Common myeloid progenitor, CD34-positive (primary cell): ENCODE measurements at regions not wholly inside any gene's neighbourhood (a gene's known extent, or its start where the extent isn't known, plus 50 kb on each side); places are given as distances from the start of the nearest gene placed in this dataset.

Experiments
- CTCF ChIA-PET: fragments of 350-600 bp; sonication (Branson Sonifier 250); formaldehyde crosslinking; loops from one replicate; lab custom pipeline; 2021; ENCODE audit warnings: antibody characterized with exemption; lab: Charles Lee
- POLR2A ChIA-PET: fragments of 350-600 bp; sonication (Branson Sonifier 250); formaldehyde crosslinking; loops from one replicate; lab custom pipeline; 2021; ENCODE audit warnings: antibody characterized with exemption; lab: Charles Lee
- DNase-seq, 3 donors: peaks; one replicate each; pipeline versions ENCODE4 v3.0.0 to v3.0.0-alpha.2; 2013
- H3K27ac ChIP-seq, 2 experiments: 1 replicate in 1 of 2; 2 replicates in 1 of 2; pipeline ENCODE4 v1.7.0; 2013; ENCODE audit warnings: inconsistent platforms in 2 of 2, low read length in 2 of 2, mild to moderate bottlenecking in 2 of 2, low read depth in 1 of 2, moderate library complexity in 1 of 2; ENCODE audit not compliant: severe bottlenecking in 2 of 2, insufficient read depth in 1 of 2, poor library complexity in 1 of 2
- H3K27me3 ChIP-seq, 5 experiments: replicated peaks in 2 of 5; 1 replicate in 3 of 5; 2 replicates in 2 of 5; pipeline versions ENCODE4 v1.6.1 to v1.7.0; 2013; ENCODE audit warnings: low read length in 4 of 5, mild to moderate bottlenecking in 2 of 5, moderate library complexity in 2 of 5, inconsistent platforms in 1 of 5; ENCODE audit not compliant: insufficient read depth in 5 of 5, control insufficient read depth in 4 of 5
- H3K36me3 ChIP-seq, 4 experiments: 1 replicate in 2 of 4; 2 replicates in 2 of 4; pipeline versions ENCODE4 v1.6.1 to v1.7.0; 2013; ENCODE audit warnings: low read length in 3 of 4, control low read depth in 1 of 4, mild to moderate bottlenecking in 1 of 4; ENCODE audit not compliant: control insufficient read depth in 4 of 4, insufficient read depth in 4 of 4
- H3K4me1 ChIP-seq, 4 experiments: 1 replicate in 3 of 4; 2 replicates in 1 of 4; pipeline versions ENCODE4 v1.6.1 to v1.7.1; 2013; ENCODE audit warnings: low read length in 3 of 4, mild to moderate bottlenecking in 3 of 4, control low read depth in 1 of 4, inconsistent platforms in 1 of 4, moderate library complexity in 1 of 4; ENCODE audit not compliant: control insufficient read depth in 4 of 4, insufficient read depth in 4 of 4; ENCODE audit errors: control extremely low read depth in 1 of 4
- H3K4me3 ChIP-seq, 7 experiments: 1 replicate in 4 of 7; 2 replicates in 3 of 7; pipeline versions ENCODE4 v1.5.1 to v1.7.0; 2013; ENCODE audit warnings: mild to moderate bottlenecking in 7 of 7, low read length in 6 of 7, moderate library complexity in 6 of 7, inconsistent platforms in 2 of 7, low read depth in 2 of 7, control low read depth in 1 of 7; ENCODE audit not compliant: insufficient read depth in 4 of 7, control insufficient read depth in 1 of 7; ENCODE audit errors: extremely low read depth in 1 of 7
- H3K9me3 ChIP-seq, 5 experiments: 1 replicate in 4 of 5; 2 replicates in 1 of 5; pipeline versions ENCODE4 v1.6.1 to v1.7.1; 2013; ENCODE audit warnings: low read length in 4 of 5, mild to moderate bottlenecking in 2 of 5, inconsistent platforms in 1 of 5, low read depth in 1 of 5, moderate library complexity in 1 of 5; ENCODE audit not compliant: control insufficient read depth in 4 of 5, insufficient read depth in 2 of 5; ENCODE audit errors: control extremely low read depth in 1 of 5
- WGBS: methylation state at CpG from one replicate; pipeline ENCODE4 v1.1.5; 2013; ENCODE audit not compliant: insufficient coverage; 5-methylcytosine and 5-hydroxymethylcytosine counted together

DNA sequence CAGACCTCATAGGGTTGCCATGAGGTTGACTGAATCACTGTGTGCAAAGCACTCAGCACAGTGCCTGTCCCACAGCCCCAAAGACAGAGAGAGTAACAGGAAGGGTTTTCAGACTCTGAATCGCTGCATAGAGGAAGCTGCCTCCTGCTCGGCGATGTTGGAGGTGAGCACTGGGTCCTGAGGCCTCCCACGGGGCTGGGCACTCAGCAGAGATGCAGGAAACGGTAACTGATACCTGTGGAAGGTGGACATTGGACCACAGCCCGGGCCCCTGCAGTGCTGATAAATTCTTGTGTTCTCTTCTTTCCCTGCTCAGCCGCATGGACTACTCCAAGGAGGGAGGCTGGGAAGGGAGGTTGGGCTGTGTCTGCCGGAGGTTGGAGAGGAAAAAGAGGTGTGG lies 389.7 kb downstream of the PTPRU start:
- H3K9me3 ChIP-seq: peaks cover 0 to 2% (median 0%) of the 10 kb centered on the region in 5 experiments
- H3K27ac ChIP-seq: no peak overlapping the region
- DNase-seq: no peak
- 90% methylated on average over 7 of the region's 8 CpGs for WGBS
- peaks cover 0 to 4% (median 2%) of the 10 kb centered on the region in 5 experiments for H3K27me3 ChIP-seq
- CTCF ChIA-PET: no interaction called here
- no peaks in the 10 kb centered on the region for H3K36me3 ChIP-seq
- no peaks in the 10 kb centered on the region for H3K4me1 ChIP-seq
- POLR2A ChIA-PET: no interaction called here
- no peak overlapping the region for H3K4me3 ChIP-seq

DNA sequence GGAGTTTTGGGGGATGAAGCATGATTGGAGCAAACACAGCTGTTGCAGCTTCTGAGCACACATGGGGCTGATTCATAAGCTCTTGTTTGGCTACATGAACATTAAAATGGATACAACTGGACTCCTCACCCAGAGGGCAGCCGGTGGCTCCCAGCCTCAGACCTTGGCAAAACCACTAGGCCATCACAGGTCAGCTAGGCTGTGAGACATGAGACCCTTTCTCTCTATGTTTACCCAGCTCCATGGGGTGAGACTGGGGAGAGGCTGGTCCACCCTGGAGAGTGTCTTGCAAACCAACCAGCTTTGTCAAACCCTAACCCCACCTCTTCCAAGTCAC lies 388.7 kb downstream of the PTPRU start:
- POLR2A ChIA-PET: no interaction called here
- Histone ChIP-seq H3K4me3 (no peak overlapping the region), H3K27ac (no peak overlapping the region), H3K4me1 (no peaks in the 10 kb centered on the region), H3K36me3 (no peaks in the 10 kb centered on the region), H3K9me3 (peaks cover 0 to 2% (median 0%) of the 10 kb centered on the region in 5 experiments), H3K27me3 (peaks cover 0 to 4% (median 2%) of the 10 kb centered on the region in 5 experiments)
- 86% methylated on average over 1 of the region's 1 CpG for WGBS
- CTCF ChIA-PET: no interaction called here
- DNase-seq: no peak

DNA sequence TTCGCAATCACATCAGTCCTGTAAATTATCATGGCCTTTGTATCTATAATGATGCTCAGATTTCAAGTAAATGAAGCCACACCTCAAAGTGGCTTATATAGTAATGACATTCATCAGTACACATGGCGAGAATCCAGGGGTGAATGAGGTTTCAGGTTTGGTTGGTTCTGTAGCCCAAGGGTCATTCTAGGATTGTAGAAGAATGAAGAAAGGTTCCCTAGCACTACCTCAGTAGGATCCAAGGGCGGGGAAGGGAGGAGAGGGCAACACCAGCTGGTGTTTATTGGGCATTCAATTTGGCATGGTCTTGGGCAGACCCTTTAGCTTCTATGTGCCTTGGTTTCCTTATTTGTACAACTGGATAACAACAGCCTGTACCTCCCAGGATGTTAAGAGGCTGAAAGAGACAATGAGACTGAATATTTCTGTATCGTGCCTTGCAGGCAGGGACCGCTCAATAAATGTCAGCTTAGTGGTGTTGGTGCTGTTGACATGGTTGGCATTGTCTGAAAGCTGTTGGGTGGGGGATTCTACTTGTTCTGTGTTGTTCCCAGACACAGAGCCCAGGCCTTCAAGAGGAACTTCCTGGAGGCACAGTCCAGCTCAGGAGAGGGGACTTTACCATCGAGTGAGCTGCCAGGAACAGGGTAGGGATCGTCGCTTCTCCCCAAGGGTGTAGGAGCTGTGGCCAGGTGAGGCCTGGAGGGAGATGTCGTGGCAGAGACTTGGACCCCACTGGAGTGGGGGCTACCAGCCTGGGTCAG lies 388.2 kb downstream of the PTPRU start:
- 98% methylated on average over 7 of the region's 9 CpGs for WGBS
- H3K36me3 ChIP-seq: no peaks in the 10 kb centered on the region
- ChIA-PET POLR2A (no interaction called here), CTCF (no interaction called here)
- DNase-seq: no peak
- no peak overlapping the region for H3K27ac ChIP-seq
- H3K4me1 ChIP-seq: no peaks in the 10 kb centered on the region
- H3K9me3 ChIP-seq: peaks cover 0 to 2% (median 0%) of the 10 kb centered on the region in 5 experiments
- no peak overlapping the region for H3K4me3 ChIP-seq
- peaks cover 0 to 4% (median 2%) of the 10 kb centered on the region in 5 experiments for H3K27me3 ChIP-seq

DNA sequence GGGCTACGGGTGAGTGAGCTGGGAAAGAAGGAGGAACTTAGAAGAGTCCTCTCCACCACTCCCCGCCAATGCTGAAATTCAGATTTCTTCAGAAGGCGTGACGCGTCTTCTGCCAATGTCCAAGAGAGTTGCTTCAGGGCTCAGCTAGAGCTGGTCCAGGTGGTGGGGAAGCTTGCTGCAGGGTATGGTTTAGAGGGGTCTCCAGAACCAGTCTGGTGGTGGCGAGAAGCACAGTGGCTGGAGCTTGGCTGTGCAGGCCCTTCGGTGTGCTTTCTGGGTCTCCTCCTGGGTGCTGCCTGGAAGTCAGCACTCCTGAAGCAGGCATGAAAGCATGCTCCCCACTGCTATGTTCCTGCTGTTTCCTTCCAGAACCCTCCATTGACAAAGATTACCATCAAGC lies 387.2 kb downstream of the PTPRU start:
- H3K9me3 ChIP-seq: peaks cover 0 to 2% (median 0%) of the 10 kb centered on the region in 5 experiments
- H3K4me1 ChIP-seq: no peaks in the 10 kb centered on the region
- no peak for DNase-seq
- CTCF ChIA-PET: interaction anchor here (0.8 kb wide), 1 partner anchor 48 kb away, joined by 3 read pairs; no protein-coding TSS in a partner anchor
- peaks cover 0 to 4% (median 2%) of the 10 kb centered on the region in 5 experiments for H3K27me3 ChIP-seq
- POLR2A ChIA-PET: no interaction called here
- WGBS: 83% methylated on average over 3 of the region's 7 CpGs
- no peaks in the 10 kb centered on the region for H3K36me3 ChIP-seq
- no peak overlapping the region for H3K4me3 ChIP-seq
- H3K27ac ChIP-seq: no peak overlapping the region

DNA sequence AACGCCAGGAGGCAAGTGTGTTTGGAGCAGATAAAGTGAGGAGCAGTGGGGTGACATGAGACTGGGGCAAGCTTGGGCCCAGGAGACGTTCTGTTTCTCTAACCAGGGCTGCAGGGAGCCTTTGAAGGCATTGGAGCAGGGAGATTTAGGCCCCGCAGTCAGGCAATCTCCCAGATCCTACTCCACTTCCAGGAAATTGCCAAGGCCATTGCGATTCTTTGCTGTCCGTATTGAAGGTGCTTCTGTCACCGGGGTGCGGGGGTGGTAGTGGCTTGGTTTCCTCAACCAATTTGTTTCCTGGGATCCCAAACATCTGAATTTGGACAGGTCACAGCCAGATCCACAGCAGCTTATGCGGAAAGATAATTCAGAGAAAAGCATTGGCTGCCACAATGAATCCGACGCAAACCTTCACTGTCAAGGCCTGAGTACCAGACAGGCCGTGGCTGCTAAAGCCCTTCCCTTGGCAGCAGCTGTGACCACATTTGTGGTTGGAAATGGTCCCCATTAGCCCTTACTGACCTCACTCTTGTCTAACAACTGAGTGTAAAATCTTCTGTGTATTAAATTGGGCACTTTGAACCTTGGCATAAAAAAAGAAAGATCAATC lies 385.6 kb downstream of the PTPRU start:
- no peaks in the 10 kb centered on the region for H3K4me1 ChIP-seq
- CTCF ChIA-PET: no interaction called here
- H3K4me3 ChIP-seq: no peak overlapping the region
- H3K27ac ChIP-seq: no peak overlapping the region
- no peak for DNase-seq
- no peaks in the 10 kb centered on the region for H3K9me3 ChIP-seq
- no peaks in the 10 kb centered on the region for H3K36me3 ChIP-seq
- H3K27me3 ChIP-seq: peaks cover 0 to 4% (median 2%) of the 10 kb centered on the region in 5 experiments
- 84% methylated on average over 11 of the region's 11 CpGs for WGBS
- POLR2A ChIA-PET: no interaction called here

DNA sequence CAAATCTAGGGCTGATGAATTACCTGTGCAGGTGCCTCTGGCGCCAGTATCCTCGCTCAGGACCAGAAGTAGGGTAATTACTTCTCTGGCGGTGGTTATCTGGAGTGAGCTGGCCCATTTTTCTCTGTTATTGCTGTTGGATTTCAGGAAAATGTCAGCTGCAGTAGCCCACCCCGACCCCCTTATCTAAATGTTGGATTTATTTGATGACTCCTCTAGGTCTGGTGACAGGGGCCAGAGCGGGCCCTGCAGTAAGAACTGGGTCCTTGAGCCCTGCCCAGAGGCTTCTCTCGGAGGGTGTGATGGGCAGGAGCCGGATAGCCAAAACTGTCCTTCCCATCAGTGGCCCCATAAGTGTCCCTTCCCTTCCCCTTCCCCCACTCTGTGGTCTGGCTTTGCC lies 384.3 kb downstream of the PTPRU start:
- Histone ChIP-seq H3K27ac (no peak overlapping the region), H3K36me3 (no peaks in the 10 kb centered on the region), H3K4me1 (no peaks in the 10 kb centered on the region), H3K27me3 (peaks cover 0 to 4% (median 2%) of the 10 kb centered on the region in 5 experiments), H3K9me3 (no peaks in the 10 kb centered on the region), H3K4me3 (no peak overlapping the region)
- CTCF ChIA-PET: no interaction called here
- DNase-seq: no peak
- POLR2A ChIA-PET: no interaction called here
- WGBS: 95% methylated on average over 6 of the region's 7 CpGs

DNA sequence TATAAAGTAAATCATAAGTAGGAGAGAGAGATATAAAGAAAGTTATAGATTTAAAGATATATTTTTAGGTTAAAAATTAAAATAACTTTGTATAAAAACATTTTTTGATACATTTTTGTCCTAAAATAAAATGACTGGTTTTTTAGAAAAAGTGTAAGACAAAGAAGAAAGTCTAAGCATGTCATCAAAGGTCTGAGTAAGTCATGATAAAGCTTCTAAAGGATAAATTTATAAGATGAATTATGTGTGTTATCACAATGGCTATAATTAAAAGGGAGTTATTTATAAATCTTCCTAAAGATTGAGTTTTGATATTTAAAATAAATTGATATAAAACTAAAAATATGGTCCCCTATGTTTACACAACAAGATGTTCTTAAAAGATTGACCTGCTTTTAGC lies 370.9 kb downstream of the PTPRU start:
- no peak for DNase-seq
- Histone ChIP-seq H3K9me3 (peaks cover 0 to 7% (median 1%) of the 10 kb centered on the region in 5 experiments), H3K4me3 (no peak overlapping the region), H3K27me3 (peaks cover 0 to 3% (median 0%) of the 10 kb centered on the region in 5 experiments), H3K4me1 (no peaks in the 10 kb centered on the region), H3K27ac (no peak overlapping the region), H3K36me3 (no peaks in the 10 kb centered on the region)
- POLR2A ChIA-PET: no interaction called here
- CTCF ChIA-PET: no interaction called here
